Stimulated activated CD4-positive, alpha-beta T cell treated with anti-CD3 and anti-CD28 coated beads, Interleukin-1b, Interleukin-23, amount 100 ng/mL, for 24 hours (primary cell): ENCODE measurements at regions not wholly inside any gene's neighbourhood (a gene's known extent, or its start where the extent isn't known, plus 50 kb on each side); places are given as distances from the start of the nearest gene placed in this dataset.

Source experiments
- DNase-seq, 4 experiments: peaks; one replicate each; pipeline ENCODE4 v3.0.0-alpha.2; 2020; ENCODE audit warnings: low read depth in 4 of 4, low spot score in 1 of 4

DNA sequence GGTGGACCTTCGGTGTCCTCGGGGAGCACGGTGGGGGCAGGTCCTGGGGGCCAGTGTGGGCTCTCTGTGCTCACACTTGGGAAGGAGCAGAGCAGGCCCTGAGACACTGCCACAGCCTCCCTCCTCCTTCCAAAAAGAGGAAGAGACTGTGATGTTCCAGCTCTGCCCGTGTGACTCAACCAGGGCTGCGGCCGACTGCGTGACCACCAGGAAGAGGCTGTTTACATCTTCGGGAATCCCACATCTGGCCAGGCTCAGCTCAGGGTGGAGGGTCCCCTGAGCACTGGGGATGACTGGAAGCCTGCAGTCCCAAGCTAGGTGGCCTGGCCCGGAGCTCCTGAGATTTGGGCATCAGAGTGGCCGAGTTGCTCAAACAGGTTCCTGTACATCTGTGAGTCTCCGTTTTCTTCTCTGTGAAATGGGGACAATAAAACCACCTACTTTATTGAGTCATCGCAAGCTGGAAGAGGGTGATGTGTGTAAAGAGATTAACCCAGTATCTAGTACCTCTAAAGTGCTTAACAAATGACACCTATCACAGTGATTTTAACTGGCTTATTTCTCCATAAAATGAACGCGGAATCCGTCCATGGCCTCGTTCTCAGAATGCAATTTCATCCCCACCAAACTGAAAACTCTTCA is 242.1 kb downstream of the DLL1 start:
- no peak for DNase-seq

DNA sequence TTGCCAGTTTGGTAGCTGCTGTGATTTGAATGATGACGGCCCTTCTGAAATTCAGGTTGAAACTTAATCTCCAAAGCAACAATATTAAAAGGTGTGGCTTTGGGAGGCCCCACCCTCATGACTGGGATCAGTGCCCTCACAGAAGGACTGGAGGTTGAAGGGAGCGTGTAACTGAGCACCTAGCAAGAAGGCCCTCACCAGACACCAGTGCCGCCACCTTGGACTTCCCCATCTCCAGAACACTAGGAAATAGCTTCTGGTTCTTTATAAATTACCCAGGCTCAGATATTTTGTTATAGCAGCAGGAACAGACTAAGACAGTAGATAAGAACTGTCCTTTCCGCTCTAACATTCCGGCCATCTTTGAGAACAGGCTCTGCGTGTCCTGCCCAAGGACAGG is 243.1 kb downstream of the DLL1 start:
- DNase-seq, result no peak

DNA sequence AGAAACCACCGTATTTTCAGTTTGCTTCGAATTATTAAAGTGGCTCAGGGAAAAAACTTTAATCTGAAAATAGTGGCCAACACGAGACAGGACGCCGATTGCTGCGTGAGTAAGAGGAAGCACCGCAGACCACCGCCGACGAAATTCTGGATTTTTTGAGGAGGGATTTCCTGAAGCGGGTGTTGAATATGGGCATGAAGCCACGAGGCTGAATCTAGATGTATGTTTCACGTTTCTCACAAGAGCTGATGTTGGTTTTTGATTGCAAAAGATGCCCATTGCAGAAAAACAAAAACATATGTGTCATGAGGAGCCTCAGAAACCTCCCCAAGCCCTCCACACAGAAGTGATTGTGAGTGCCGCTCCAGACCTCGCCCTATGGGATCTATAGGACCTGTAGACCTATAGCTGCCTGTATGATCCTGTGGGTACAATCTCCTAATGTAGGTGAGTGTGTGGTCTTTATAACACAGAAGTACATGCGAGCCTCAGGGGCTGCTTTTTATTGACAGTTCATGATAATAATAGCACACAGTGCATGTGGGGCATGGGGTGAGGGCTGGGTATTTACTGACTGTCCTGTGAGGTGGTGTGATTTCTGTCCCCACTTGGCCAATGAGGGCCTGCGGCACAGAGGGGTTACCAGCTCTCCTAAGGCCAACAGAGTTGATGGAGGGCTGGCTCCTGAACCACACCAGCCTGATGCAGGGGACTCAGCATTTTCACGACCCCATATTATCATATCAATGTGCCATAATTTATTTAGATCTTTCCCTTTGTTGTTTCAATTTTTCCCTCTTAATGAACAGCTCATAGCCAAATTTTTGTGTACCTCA is 243.9 kb downstream of the DLL1 start:
- no peak for DNase-seq

DNA sequence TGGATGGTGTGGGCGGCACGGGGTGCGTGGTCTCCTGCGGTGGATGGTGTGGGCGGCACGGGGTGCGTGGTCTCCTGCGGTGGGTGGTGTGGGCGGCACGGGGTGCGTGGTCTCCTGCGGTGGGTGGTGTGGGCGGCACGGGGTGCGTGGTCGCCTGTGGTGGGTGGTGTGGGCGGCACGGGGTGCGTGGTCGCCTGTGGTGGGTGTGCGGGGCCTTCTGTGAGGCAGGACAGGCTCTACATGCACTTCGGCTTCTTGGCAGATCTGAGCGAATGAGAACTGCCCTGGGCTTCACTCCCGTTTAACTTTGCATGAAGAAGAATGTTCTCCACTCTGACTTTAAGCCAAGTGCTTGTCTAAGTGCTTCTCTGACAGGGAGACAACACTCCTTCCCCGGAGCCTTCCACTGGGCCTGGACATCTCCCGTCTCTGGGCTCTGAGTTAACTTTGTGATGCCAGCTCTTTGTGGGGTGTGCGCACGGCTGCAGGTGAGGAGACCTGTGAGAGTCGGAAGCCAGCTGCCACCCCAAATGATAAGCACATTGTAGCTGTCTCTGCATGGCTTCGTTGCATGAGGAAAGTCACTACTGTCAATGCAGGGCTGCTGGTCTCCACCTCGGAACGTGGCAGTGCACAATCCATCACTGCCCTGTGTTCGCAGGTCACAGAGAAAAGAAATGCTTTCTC is 244.8 kb downstream of the DLL1 start:
- DNase-seq, result no peak

DNA sequence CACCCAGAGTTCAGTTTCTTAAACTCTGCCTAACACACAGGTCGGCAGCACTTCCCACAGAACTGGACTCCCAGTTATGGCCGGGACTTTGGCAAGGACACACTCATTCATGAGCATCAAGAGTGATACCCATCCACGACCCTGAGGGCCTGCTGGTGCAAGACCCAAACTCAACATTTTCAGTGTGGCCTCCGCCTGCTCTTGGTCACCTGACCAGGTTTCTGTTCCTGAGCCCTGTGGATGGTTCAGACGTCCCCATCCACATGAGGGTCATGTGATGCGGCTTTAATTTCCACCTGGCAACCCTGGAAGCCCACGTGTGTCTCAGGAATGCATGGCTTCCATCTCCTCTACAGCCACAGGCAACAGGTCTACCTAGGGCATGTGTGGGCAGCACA is 245.3 kb downstream of the DLL1 start:
- DNase-seq, result no peak

DNA sequence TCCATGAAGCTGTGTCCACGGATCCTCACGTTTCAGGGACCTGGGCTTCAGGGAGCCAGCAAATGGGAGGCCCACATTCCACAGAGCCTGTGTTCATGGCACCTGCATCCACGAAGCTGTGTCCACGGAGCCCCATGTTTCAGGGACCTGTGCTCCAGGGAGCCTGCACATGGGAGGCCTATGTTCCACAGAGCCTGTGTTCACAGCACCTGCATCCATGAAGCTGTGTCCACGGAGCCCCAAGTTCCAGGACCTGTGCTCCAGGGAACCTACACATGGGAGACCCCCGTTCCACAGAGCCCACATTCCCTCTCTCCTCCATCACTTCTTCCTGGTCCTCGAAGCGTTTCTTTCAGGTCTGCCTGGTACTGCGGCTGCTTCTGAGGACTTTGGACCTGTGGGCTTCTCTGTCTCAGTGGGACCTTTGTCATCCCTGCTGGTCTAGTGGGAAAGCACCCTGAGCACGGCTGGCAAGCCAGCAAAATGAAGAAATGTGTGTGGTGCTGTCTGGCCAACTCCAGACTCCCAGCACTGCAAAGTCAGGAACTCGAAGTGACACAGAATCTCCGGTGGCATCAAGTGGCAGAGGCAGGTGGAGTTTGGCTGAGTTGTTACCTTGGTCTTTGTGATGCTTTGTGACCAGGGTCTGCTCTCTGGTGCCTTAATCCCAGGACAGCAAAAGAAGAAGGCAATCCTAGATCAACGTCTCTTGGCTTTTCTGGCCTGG is 245.9 kb downstream of the DLL1 start:
- DNase-seq, result no peak

DNA sequence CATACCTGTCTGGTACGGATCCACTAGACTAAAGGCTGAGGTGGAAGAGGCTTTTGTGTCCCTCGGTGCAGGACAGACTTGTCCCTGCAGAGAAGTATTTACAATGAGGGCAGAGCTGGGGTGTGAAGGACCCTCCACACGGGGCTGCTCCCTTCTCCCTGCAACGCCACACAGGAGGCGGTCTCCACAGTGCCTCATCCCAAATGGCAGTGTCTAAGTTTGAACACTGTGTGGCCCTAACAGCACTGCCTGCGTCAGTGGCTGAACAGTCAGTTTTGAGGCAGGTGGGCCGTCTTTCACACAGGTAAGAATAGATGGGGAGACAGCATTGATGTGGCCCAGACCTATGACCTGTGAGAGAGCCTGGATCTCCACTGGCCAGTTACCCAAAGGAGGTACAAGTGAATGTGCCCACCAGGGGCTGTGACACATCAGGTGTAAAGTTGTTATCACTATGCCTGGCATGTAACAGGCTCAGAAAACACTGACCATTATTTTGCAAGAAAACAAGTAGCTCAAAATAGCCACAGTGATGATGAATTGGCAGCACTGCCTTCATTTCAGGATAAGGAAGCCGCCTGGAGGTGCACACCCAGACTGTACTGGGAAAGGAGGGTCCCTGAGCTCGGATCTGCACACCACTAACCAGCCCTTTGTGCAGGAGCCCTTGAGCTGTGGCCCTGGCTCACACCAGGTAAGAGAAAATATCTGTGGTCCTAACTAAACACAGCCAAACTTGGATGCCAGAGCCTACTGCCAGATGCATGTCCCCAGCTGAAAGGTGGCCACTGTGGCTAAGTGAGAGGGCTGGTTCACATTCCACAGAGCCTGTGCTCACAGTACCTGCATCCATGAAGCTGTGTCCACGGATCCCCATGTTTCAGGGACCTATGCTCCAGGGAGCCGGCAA is 246.7 kb downstream of the DLL1 start:
- no peak for DNase-seq

DNA sequence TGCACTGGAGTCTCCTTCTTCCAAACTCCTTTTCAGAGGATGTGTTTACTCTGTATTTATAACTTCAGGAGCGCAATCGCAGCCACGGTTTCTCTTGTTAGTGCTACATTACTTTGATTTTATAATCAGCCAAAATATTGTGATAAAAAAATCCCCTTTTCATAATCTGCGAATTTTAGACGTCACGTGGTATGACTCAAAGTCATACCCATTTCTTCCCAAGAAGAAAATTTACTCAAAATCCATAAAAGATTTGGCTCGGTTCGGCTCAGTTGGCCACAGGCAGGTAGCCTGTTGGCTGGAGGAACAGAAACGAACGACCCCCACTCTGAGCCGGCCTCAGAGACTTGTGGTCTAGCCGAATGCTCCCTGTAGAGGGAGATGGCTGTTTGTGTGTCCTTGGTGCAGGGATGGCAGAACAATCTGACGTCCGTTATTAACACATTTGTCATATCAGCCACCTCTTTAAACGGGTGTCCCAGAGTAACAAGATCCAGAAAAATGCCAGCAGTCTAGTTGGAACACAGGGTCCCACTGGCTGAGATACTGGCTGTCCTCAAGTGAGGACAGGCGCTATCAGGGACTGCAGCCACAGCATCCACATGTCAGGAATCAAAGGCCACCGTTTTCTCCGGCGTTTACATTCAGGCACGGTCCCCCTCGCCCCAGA is 247.6 kb downstream of the DLL1 start:
- DNase-seq, result no peak

DNA sequence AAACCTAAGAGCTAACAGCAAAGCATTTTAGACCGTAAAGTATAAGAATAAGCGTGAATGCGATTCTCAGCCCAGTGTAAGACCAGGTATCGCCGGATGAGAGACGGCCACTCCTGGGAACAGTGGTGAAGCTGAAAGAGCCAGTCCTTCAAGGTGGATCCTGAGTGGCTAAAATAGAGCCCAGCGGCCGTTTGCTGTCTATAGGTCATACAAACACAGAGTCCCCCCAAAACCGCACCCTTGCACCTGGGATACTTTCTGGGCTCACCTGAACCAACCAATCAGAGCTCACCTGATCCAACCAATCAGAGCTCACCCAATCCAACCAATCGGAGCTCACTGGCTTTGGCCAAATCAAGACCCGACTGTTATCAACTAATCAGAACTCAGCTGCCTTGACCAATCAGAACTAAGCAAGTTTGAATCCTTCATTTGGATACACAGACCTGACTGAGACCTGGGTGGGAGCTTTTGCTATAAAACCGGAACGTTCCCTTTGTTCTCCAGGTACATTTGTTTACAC is 248.2 kb downstream of the DLL1 start:
- no peak for DNase-seq

DNA sequence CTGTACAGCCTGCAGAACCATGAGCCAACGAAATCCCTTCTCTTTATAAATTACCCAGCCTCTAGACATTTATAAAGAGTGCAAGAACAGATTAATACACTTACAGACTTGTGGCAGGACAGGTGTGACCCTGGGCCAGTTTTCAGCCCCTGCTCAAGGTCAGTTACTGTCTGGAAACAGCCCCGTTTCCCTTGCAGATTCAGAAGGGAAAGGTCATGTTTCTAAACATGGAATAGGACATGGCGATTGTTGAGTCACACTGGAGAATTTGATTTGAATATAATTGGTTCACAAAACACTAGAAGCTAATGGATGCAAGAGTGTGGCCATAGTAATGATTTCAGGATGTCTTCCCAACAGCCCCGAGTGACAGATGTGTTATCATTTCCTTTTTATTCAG is 248.8 kb downstream of the DLL1 start:
- DNase-seq, result no peak

DNA sequence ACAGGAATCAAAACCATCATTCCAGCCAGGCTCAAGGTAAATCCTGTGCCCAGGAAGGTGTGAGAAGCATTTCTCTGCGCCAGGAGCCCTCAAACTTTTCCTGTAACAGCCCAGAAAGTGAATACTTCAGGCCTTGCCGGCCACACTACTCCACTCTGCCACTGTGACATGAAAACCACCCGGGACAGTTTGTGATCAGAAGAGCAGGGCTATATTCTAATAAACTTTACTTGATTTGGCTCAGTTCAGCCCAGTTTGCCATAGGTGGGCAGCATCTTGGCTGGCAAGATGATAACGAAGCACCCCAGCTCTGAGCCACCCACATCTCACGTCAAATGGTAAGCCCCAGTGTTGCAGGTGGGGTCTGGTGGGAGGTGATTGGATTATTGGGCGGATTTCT is 249.4 kb downstream of the DLL1 start:
- no peak for DNase-seq

DNA sequence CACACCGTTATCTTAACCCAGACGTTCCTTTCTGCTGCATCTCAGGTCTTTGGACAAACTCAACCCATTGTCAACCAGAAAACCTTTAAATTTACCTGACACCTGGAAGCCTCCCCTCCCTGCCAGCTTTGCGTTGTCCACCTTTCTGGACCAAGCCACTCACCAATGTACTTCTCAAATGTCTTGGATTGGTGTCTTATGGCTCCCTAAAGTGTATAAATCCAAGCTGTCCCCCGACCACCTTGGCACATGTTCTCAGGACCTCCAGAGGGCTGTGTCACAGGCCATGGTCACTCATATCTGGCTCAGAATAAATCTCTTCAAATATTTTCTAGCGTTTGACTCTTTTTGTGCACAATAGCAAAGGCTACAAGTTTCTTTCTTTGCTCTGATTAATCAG is 250.0 kb downstream of the DLL1 start:
- no peak for DNase-seq

DNA sequence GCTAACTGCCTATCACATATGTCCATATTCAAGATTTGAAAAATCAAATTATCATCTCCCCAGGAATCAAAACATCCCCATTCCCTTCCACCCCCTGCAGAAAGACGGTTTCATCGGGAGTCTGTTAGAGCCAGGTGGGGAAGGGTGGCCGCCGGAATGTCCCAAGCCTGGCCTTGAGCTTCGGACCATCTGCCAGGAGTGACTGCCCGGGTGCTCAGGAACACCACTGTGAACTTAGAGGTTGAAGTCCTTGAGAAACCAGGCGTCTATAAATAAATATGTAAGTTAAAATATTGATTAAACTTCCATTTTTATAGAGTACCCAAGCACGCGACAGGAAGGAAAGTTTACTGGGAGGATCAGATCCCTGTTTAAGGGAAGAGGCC is 250.8 kb downstream of the DLL1 start:
- no peak for DNase-seq

DNA sequence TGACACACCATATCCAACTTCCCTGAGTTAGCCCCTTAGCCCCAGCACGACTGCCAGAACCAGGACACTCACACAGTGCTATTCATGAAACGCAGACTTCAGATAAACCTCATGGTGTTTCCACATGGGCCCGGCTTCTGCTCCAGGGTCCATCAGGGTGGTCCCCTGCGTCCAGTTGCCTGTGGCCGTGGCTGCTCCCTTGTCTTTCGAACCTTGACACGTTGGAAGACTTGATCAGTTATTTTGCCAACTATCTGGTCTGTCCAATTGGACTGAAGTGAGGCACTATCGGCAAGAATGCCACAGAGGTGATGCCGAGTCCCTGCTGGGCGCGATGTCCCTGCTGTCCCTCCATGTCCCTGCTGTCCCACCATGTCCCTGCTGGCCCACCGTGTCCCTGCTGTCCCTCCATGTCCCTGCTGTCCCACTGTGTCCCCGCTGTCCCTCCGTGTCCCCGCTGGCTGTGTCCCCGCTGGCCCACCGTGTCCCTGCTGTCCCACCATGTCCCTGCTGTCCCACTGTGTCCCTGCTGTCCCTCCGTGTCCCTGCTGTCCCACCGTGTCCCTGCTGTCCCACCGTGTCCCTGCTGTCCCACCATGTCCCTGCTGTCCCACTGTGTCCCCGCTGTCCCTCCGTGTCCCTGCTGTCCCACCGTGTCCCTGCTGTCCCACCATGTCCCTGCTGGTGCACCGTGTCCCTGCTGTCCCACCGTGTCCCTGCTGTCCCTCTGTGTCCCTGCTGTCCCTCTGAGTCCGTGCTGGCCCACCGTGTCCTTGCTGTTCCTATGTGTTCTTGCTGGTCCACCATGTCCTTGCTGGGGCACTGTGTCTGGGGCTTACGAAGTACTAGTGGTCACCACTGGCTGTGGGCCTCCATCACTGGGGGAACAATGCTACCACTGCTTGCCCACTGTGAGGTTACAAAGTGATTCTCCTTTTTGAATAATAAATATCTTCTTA is 251.4 kb downstream of the DLL1 start:
- no peak for DNase-seq

DNA sequence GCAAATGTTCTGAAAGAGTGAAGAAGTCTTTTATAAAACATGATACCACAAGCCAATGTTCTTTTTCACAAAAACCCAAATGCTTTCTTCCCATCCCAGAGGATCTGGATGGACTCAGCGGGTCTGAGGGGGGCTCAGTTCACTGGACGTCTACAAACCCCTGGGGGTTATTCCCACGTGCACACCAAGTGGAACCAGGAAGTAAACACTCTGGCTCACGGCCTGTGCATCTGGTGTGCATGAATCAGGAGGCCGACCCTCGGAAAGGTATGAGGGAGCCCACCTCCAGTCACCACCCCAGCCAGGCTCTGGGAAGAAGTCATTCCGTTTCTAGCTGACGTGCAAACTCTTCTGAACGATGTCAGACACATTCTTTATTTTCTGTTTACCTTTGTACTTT is 252.2 kb downstream of the DLL1 start:
- DNase-seq, result no peak

DNA sequence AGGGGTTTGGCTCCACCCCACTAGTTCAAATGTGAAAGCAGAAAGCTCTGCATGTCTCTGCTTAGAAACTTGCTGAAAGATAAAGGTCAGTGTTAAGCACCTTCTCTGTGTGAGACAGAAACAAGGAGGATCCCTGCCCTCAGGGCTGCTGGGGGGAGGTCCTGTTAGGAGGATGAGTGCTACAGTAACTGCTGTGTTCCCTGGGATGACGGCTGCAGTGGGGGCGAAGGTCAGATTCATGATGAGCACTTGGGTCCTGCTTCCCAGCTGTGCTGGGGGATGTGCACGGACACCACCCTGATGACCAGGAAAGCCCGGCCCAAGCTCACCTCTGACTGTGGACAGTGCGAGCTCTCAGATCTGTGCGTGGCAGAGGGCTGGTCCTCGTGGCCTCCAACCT is 252.6 kb downstream of the DLL1 start:
- no peak for DNase-seq

DNA sequence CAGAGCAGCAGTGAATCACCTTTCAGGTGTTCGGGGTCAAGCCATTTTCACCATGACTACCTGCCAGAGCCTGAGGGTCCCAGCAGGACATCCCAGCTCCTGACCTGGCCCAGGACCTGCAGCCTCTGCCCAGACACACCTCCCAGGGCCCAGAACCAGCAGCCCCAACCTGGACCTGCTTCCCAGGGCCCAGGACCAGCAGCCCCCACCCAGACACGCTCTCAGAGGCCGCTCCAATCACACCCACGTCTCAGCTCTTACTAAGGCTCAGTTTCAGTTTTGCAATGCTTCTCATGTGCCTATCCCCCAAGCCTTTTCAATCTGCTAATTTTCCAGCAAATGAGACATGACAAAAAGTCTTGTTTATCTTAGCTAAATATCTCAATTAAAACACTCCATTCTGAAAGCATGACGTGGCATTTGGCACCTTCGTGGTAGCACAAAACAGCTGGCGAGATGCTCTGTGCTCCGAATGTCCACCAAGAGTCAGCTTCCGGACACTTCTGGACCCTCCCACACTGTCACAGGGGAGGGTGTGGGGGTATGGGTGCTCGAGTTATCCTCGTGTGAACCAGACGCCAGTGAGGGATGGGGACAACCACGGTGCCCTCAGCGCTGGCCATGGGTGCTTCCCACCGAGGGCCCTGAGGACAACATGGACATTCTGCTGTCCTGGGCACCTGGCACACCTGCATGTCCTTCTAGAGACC is 253.2 kb downstream of the DLL1 start:
- no peak for DNase-seq

DNA sequence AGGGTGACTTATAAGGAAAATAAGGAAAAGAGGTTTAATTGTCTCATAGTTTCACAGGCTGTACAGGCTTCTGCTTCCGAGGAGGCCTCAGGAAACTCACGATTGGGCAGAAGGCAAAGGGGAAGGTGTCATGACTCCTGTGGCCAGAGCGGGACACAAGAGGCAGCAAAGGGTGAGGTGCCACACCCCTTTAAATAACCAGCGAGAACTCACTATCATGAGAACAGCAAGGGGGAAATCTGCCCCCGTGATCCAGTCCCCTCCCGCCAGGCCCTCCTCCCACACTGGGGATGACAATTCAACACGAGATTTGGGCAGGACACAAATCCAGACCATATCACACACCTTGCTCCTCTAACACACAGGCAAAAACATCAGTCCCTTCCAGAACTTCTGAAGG is 254.0 kb downstream of the DLL1 start:
- DNase-seq, result no peak
